Endodermal cell (in vitro differentiated cells): ENCODE measurements at regions not wholly inside any gene's neighbourhood (a gene's known extent, or its start where the extent isn't known, plus 50 kb on each side); places are given as distances from the start of the nearest gene placed in this dataset.

Experiments used
- DNase-seq: peaks from one replicate; pipeline ENCODE4 v3.0.0-alpha.2; 2017
- H3K27ac ChIP-seq: 2 replicates; pipeline ENCODE4 v1.5.1; 2013; ENCODE audit warnings: mild to moderate bottlenecking, low read depth, low read length, moderate library complexity
- H3K27me3 ChIP-seq: 2 replicates; pipeline ENCODE4 v1.6.1; 2013; ENCODE audit warnings: mild to moderate bottlenecking, low read length, moderate library complexity; ENCODE audit not compliant: insufficient read depth, control insufficient read depth, poor library complexity, severe bottlenecking
- H3K36me3 ChIP-seq: 2 replicates; pipeline ENCODE4 v1.7.0; 2013; ENCODE audit warnings: mild to moderate bottlenecking, low read length, moderate library complexity; ENCODE audit not compliant: control insufficient read depth, insufficient read depth
- H3K4me1 ChIP-seq: one replicate; pipeline ENCODE4 v1.7.0; 2013; ENCODE audit warnings: low read length; ENCODE audit not compliant: control insufficient read depth, insufficient read depth
- H3K4me3 ChIP-seq: 2 replicates; pipeline ENCODE4 v1.5.1; 2013; ENCODE audit warnings: mild to moderate bottlenecking, low read length, moderate library complexity
- H3K9ac ChIP-seq: 2 replicates; pipeline ENCODE4 v1.6.1; 2013; ENCODE audit warnings: mild to moderate bottlenecking, low read length, moderate library complexity; ENCODE audit not compliant: poor library complexity, severe bottlenecking; ENCODE audit errors: extremely low read depth
- H3K9me3 ChIP-seq: 2 replicates; pipeline ENCODE4 v1.6.1; 2013; ENCODE audit warnings: mild to moderate bottlenecking, low read length, moderate library complexity; ENCODE audit not compliant: control insufficient read depth
- H3K27ac Mint-ChIP-seq: 2 replicates; pipeline ENCODE4 v1.8.0; 2020; ENCODE audit warnings: mixed read lengths
- H3K27me3 Mint-ChIP-seq: 2 replicates; pipeline ENCODE4 v1.8.0; 2021; ENCODE audit warnings: mild to moderate bottlenecking, mixed read lengths; ENCODE audit not compliant: insufficient read depth
- H3K36me3 Mint-ChIP-seq: 2 replicates; pipeline ENCODE4 v1.8.0; 2020; ENCODE audit warnings: low read depth, mixed read lengths
- H3K4me1 Mint-ChIP-seq: 2 replicates; pipeline ENCODE4 v1.8.0; 2020; ENCODE audit warnings: mixed read lengths
- H3K4me3 Mint-ChIP-seq: 2 replicates; pipeline ENCODE4 v1.8.0; 2020; ENCODE audit warnings: mild to moderate bottlenecking, moderate library complexity, mixed read lengths
- H3K9me3 Mint-ChIP-seq: 2 replicates; pipeline ENCODE4 v1.8.0; 2020; ENCODE audit warnings: mild to moderate bottlenecking, mixed read lengths
- CTCF ChIP-seq: fragments of 200-600 bp; sonication (generic); conservative IDR thresholded peaks from 2 replicates; pipeline ENCODE4 v1.5.0; 2021; ENCODE audit warnings: antibody characterized with exemption, mild to moderate bottlenecking
- WGBS, 2 experiments: methylation state at CpG; one replicate each; pipeline versions ENCODE4 v1.1.5 to v1.1.7; 2013; ENCODE audit warnings: missing lambda C conversion rate in 2 of 2, mixed read lengths in 1 of 2; ENCODE audit not compliant: insufficient coverage in 1 of 2, insufficient read length in 1 of 2; 5-methylcytosine and 5-hydroxymethylcytosine counted together

DNA sequence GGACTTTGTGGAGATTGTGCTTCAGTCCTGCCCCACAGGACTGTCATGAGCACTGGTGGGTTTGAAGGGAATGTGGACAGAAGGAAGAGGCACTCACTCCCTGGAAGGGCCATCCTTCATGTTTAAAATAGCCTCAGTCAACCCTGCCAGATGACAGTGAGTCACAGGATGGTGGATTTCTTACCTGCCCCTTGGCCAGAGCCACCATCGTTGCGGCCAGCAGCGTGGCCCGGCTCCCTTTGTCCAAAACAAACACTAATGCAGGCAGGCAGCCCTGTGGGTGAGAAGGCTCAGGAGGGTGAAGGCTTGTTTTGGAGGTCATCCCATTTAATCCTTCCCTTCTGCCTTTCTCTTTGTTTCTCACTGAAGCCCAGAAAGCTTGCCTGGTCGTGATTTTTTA is 422.7 kb downstream of the CD83 start:
- no peaks in the 10 kb centered on the region for H3K36me3 ChIP-seq
- no peak for DNase-seq
- no peak overlapping the region for H3K9ac ChIP-seq
- 76% methylated on average over 4 of the region's 5 CpGs; no CpG with 5 or more reads in 1 of the 2 experiments for WGBS, 2 experiments
- no peak overlapping the region for H3K27ac Mint-ChIP-seq
- no peaks in the 10 kb centered on the region for H3K9me3 Mint-ChIP-seq
- no peaks in the 10 kb centered on the region for H3K36me3 Mint-ChIP-seq
- no peak for TF ChIP-seq CTCF
- H3K27me3 ChIP-seq, result no peaks in the 10 kb centered on the region
- no peak overlapping the region for H3K4me3 ChIP-seq
- H3K4me1 Mint-ChIP-seq, result peaks cover 32% of the 10 kb centered on the region
- no peaks in the 10 kb centered on the region for H3K27me3 Mint-ChIP-seq
- no peaks in the 10 kb centered on the region for H3K9me3 ChIP-seq
- peaks cover 11% of the 10 kb centered on the region for H3K4me1 ChIP-seq
- H3K4me3 Mint-ChIP-seq, result no peak overlapping the region
- H3K27ac ChIP-seq, result no peak overlapping the region

- DNase-seq, result no peak
- Mint-ChIP-seq H3K27ac (no peak overlapping the region), H3K27me3 (no peaks in the 10 kb centered on the region), H3K36me3 (no peaks in the 10 kb centered on the region), H3K4me3 (no peak overlapping the region), H3K4me1 (peaks cover 32% of the 10 kb centered on the region), H3K9me3 (no peaks in the 10 kb centered on the region)
- no peaks in the 10 kb centered on the region for H3K9me3 ChIP-seq
- H3K36me3 ChIP-seq, result no peaks in the 10 kb centered on the region
- no peak overlapping the region for H3K4me3 ChIP-seq
- no peak overlapping the region for H3K9ac ChIP-seq
- WGBS, 2 experiments, result 63 to 75% methylated on average over 2 to 11 of the region's 11 CpGs
- H3K27me3 ChIP-seq, result no peaks in the 10 kb centered on the region
- no peak for TF ChIP-seq CTCF
- peaks cover 13% of the 10 kb centered on the region for H3K4me1 ChIP-seq
- H3K27ac ChIP-seq, result no peak overlapping the region
Observed at GRCh38 chr6:14540810-14541540, 423.4 kb downstream of the CD83 start.

- Histone ChIP-seq H3K36me3 (no peaks in the 10 kb centered on the region), H3K27me3 (no peaks in the 10 kb centered on the region), H3K27ac (no peak overlapping the region), H3K9ac (no peak overlapping the region), H3K4me3 (no peak overlapping the region), H3K4me1 (peaks cover 13% of the 10 kb centered on the region), H3K9me3 (no peaks in the 10 kb centered on the region)
- Mint-ChIP-seq H3K27me3 (no peaks in the 10 kb centered on the region), H3K9me3 (no peaks in the 10 kb centered on the region), H3K27ac (no peak overlapping the region), H3K4me3 (no peak overlapping the region), H3K4me1 (peaks cover 32% of the 10 kb centered on the region), H3K36me3 (no peaks in the 10 kb centered on the region)
- 80 to 94% methylated on average over 7 to 10 of the region's 10 CpGs for WGBS, 2 experiments
- TF ChIP-seq CTCF, result no peak
- DNase-seq, result no peak
Observed at GRCh38 chr6:14542670-14543366, 425.2 kb downstream of the CD83 start.
